Loucy (cell line): ENCODE measurements at regions not wholly inside any gene's neighbourhood (a gene's known extent, or its start where the extent isn't known, plus 50 kb on each side); places are given as distances from the start of the nearest gene placed in this dataset.

Experiments used
- CTCF ChIP-seq: fragments of 200-600 bp; sonication (generic); conservative IDR thresholded peaks from 2 replicates; pipeline ENCODE4 v1.5.1; 2014; ENCODE audit warnings: mild to moderate bottlenecking, antibody characterized with exemption, low read length
- EZH2phosphoT487 ChIP-seq: fragments of 200-600 bp; IDR thresholded peaks from 2 replicates; pipeline ENCODE4 v1.6.1; 2018; ENCODE audit warnings: antibody characterized with exemption, mild to moderate bottlenecking, moderate library complexity, borderline replicate concordance

GRCh38 chr7:42314696-42315095, 77.7 kb upstream of the GLI3 start:
- no peak for TF ChIP-seq CTCF
- TF ChIP-seq EZH2phosphoT487 = no peak
